HG03196 (cell line): ENCODE measurements at regions not wholly inside any gene's neighbourhood (a gene's known extent, or its start where the extent isn't known, plus 50 kb on each side); places are given as distances from the start of the nearest gene placed in this dataset.
"Not testable (repeated sequence)": the region's sequence is repeated elsewhere in the genome, so short reads cannot be mapped to it uniquely, and the experiment has no call there.

Experiments used
- ATAC-seq: cut with Tn5 transposase; IDR thresholded peaks from one replicate; pipeline ENCODE4 v1.9.1; 2021; ENCODE audit not compliant: unreplicated experiment

DNA sequence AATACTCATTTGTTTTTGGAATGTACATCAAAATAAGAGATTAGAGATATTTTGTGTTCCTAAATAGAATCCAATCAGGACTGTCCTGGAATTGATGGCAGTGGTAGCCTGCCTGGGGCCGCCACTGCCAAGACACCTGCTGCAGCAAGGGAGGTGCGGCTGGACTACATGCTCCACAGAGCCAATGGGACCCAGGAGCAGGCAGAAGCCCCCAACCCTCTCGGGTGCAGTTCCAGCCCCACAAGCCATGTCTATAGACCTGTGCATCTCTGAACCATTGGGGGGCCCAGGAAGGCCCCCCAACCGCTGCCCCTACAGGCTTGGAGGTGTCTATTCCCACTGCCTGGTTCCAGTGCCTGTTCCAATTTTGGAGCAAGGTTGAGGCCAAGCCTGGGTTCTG, 1524.3 kb downstream of the PCDH18 start:
- ATAC-seq, result no peak

GRCh38 chr4:136002316-136002715, 1530.0 kb downstream of the PCDH18 start:
- no peak for ATAC-seq

DNA sequence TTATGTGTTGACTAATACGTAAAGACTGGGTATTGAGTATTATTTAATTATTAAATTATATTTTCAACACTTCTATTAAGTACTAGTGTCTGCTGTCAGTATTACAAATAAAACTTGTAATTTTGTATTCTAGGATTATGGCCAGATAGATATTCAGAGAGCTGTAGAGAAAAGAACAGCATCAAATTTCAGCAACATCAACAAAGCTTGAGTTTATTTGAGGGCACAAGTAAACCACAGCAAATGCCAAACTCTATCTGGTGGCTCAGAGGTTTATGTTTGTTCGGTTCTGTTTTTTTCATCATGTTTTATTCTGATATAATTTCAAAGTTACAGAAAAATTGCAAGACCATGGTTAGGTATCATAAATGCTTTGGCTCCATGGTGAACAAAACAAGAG, 1530.5 kb downstream of the PCDH18 start:
- ATAC-seq, result no peak

GRCh38 chr4:136000246-136000645, 1532.0 kb downstream of the PCDH18 start:
- no peak for ATAC-seq

DNA sequence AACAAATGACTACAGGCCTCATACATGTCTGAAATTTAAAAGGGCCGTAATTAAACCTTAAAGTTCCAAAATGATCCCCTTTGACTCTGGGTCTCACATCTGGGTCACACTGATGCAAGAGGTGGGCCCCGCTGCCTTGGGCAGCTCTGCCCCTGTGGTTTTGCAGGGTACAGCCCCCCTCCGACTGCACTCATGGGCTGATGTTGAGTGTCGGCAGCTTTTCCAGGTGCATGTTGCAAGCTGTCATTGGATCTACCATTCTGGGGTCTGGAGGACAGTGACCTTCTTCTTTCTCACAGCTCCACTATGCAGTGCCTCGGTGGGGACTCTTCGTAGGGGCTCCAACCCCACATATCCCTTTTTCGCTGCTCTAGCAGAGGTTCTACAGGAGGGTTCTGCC, 1537.9 kb downstream of the PCDH18 start:
- no peak for ATAC-seq

DNA sequence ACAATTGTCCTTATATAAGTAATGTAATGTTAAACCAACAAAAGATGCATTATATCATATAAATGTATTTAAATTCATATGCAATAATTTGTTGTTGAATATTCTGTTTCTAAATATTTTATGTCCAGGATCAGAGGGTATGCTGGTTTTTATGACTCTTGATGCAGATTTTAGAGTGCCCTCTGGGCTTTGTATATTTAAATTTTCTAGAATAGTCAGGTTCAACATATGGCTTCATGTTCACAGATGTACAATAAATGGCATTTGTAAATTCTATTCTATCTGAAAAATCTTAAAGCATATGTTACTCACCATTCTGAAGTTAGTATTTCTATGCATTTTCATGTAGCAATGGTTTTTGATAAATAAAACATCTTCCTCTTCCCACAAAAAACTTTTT, 1555.4 kb downstream of the PCDH18 start:
- ATAC-seq, result no peak

DNA sequence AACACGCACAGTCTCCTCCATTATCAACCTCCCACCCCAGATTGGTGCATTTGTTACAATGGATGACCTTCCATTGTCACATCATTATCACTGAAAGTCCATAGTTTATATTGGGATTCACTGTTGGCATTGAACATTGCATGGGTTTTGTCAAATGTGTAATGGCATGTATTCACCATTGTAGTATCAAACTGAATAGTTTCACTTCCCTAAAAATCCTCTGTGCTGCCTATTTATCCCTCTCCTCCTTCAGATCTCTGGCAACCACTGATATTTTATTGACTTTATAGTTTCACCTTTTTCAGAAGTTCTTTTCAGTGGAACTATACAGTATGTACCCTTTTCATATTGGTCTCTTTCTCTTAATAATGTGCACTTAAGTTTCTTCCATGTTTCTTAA, 1565.4 kb downstream of the PCDH18 start:
- ATAC-seq, result no peak

GRCh38 chr4:135963009-135963408, 1569.3 kb downstream of the PCDH18 start:
- no peak for ATAC-seq

DNA sequence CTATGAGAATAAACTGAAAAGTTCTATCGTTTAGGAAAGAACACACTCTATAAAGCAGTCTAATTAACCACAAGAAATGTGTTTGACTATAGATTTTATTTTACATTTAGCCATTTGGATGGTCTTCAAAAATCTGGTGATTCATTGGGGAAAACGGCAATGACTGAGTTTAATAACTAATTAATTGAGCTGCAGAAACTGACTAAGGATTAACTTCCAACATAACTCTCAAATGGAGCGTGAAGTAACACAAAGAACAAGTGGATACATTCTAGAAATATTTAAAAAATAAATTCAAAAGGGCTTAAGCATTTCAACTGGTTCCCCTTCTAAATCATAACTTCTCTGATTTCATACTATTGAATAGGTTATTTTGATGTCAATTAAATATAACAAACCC, 1582.4 kb downstream of the PCDH18 start:
- ATAC-seq, result no peak

DNA sequence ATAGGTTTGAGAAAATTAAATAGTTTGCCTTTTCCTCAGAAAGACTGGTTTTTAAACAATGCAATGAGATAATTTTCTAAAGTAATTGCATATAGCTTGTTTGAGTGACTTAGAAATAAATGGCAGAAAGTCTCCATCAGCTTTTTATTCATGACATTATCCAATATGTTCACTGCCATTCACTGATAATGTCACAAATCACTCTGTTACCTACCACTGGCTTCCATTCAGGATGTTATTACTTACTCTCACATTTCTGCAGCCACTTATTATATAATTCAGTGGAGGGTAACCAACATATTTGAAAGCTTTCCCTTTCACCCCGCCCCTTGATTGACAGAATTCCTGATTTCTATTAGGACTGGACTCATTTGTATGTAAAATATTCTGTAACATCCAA, 1583.5 kb downstream of the PCDH18 start:
- no peak for ATAC-seq

DNA sequence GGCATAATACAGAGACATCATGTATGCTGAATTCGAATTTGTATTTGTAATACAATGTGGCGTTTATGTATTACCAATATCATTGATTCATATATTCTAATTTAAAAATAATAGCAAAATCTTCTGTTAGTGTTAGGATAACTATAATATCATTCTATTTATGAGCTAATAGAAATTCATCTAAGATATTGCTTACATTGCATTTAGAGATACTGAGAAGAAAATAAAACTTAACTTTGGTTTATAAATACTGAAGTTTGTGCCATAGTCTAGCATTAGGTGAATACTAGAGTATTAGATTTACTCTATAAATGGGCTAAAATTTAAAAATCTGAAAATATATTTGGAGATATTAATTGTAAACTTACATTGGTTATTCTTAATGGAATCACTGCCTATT, 1590.6 kb downstream of the PCDH18 start:
- no peak for ATAC-seq

DNA sequence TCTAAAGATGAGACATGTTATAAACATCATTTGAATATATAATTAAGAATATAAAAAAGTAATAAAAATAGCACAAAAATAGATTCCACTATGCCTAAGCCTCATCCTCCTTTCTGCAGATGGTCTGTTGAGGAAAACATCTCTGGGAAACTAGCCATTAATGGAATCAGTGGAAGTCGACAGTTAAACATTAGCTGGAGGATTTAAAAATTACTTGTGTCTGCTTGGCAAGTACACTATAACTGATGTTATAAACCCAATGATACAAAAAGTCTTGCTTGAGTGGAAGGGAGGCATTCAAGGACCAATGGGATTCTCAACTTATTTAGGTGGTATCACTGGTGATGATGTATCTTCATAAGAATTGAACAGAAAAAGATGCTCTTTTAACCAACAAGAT, 1598.3 kb downstream of the PCDH18 start:
- no peak for ATAC-seq

DNA sequence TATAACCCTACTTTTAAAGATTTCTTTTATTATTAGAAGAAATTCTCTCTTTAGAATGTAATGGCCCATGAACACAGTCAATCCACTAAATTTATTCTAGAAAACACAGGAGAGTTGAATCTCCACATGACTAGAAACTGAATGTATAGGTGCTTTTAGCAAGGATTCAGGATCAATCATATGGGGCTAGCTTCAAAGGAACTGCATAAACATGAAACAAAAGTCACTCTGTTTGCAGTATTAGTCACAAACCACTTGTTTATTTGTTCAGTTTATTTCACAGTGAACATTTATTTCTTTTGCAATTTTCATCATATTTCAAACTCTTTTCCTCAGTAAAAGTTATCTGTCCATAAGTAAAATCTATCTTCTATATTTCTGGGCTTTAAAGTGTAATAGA, 1604.6 kb downstream of the PCDH18 start:
- ATAC-seq, result no peak

DNA sequence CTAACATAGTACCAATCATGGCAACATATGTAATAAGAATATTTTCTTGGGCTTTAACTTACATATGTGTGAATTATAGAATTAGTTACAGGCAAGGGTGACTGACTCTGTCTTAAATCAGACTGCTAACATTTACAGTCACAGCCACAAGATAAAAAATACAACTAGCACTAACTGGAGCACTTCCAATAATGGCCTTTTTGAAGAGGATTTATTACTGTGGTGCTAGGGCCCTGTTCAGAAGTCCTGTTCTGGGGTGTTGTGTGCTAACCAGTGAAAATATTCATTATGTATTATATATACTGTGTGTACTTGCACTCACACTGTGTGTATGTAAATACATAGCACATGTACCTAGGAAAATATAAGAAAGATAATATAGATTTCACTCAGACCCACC, 1611.2 kb downstream of the PCDH18 start:
- ATAC-seq, result no peak

- no peak for ATAC-seq
Observed at GRCh38 chr4:135917011-135917410, 1615.3 kb downstream of the PCDH18 start.

DNA sequence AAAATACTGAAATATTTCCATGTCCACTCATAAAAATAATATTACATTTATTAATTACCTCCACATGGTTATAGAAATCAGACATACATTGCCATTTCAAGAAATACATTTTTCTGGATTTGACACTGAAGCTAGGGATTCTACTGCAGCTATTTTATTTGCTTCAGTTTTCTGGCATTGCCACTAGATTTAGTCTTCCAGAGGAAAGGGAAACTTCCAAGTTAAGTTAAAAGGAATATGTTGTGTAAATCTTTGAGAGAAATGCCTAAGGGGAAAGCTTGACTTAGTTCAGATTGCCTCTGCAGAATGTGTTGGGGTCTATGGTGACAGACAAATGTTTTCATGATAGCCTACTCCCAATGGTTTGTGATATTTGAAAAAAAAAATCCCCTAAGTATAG, 1631.3 kb downstream of the PCDH18 start:
- no peak for ATAC-seq

DNA sequence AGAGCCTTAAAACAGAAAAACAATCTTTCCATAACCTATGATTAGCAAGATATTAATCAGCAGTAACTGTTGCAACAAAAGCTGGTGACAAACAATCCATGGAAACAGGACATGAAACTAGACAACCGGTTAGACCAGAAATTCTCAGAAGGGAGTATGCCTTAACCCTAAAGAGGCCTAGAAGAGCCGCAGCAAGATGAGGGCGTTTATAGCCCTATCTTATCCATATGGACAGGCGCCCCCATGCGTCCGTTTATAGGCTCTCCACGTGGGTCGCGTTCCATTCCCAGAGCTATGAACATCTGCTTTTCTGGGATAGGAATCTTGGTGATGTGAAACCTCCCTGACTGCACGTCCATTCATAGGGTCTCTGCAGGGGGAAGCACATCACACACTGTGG, 1662.7 kb upstream of the PABPC4L start:
- not testable (repeated sequence) for ATAC-seq

DNA sequence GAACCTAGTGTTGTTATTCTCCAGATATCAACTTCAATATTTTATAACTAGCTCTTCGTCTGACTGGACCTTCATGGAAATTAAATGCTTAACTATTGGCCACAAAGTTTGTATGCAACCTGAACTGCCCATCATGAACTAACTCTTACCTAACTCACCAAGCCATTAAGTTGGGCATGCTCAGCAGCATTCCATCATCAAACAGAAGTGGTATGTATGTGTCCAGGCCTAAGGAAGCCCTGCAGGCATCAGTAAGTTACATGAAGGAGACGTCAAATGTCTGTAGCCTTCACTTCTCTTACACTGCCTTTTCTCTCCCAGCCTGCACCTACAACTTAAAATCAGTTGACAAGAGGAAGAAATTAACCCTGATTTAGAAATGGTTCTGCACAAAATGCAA, 1639.2 kb upstream of the PABPC4L start:
- ATAC-seq, result no peak

DNA sequence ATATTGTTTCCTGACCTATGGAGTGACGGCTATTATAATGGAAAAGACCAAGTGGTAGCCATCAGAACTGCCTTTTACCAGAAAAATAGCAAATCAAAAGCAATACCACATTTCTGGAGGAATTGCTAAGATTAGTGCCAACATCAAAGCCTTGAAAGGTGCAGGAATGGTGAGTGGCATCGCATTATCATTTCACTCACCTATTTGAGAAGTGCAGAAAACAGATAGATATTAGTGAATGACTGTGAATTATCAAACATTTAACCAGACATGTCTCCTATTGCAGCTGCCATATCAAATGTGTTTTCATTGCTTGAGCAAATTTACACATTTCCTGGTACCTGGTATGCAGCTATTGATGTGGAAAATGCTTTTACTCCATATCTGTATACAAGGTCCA, 1638.1 kb upstream of the PABPC4L start:
- no peak for ATAC-seq

GRCh38 chr4:135838889-135839288, 1637.3 kb upstream of the PABPC4L start:
- no peak for ATAC-seq

DNA sequence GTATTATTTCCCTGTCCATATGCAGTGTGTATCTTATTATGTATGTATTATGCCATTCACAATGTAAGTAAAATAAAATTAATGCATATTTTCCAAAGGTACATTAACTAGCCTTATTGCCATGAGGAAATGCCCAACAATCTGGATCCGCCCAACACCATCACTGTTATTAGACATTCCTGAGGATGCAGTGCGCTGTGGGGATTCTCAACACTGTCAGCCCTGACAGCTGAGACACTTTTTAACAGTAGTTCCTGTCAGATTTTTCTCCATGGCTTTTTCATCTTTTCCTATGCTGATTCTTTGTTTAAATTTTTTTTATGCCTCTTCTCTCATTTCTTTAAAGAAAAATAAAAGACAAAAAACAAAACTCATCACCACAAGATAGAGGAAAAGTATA, 1632.9 kb upstream of the PABPC4L start:
- ATAC-seq, result no peak

DNA sequence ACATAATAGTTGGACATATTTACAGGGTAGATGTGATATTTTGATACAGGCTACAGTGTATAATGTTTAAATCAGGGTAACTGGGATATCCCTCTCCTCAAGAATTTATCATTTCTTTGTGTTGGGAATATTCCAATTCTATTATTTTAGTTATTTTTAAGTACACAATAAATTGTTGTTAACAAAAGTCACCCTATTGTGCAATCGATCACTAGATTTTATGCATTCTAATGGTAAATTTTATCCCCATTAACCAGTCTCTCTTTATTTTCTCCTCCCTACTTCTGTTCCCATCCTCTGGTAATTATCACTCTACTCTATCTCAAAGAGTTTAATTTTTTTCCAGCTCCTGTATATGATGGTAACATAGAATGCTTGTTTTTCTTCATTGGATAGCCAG, 1631.9 kb upstream of the PABPC4L start:
- ATAC-seq, result no peak

DNA sequence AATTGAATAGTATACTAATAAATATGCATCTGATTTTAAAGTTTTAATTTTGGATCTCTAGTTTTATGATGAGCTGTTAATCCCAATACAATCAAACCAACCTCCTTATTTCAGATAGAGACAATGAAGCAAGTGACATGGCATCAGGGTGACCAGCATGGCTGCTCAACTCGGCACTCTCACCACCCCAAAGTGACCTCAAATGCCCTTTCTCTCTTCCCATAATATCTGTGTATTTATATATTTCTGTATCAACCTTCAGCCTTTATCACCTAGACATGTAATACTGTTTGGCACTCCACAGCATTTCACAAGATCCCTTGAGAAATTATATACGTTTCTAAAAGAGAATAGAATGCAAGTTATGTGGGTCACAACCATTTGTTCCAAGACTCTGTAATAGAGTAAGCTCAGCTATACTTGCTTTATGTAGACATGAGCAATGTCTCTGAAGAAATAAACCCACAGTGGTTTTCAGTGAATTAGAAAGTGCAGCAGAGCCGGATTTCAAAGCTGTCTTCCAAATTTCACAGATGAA, 1623.2 kb upstream of the PABPC4L start:
- ATAC-seq, result no peak

DNA sequence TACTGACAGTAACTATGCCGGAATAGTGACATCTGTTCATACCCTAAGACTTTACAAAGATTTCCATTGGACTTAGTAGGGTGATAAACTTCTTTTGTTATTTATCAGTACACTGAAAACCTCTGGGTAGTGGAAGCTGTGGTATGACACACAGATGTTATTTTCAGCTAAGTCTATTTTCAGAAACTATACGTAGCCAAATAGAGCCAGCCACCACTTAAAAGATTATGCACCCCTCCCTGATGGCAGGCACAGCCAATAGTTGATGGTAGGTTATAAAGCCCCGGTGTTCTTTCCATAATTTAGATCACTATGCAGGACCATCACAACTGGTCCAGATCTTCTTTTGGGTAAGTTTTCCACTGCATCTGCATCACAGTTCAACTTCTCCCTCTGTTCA, 1603.2 kb upstream of the PABPC4L start:
- ATAC-seq, result no peak
